ENCODE measurements at regions not wholly inside any gene's neighbourhood (a gene's known extent, or its start where the extent isn't known, plus 50 kb on each side); places are given as distances from the start of the nearest gene placed in this dataset.

- Histone ChIP-seq H3K9me3 (replicated peaks; ENCODE audit: control insufficient read depth, insufficient read depth, low read length) (no peaks in the 10 kb centered on the region), H4K20me1 (replicated peaks; ENCODE audit: control insufficient read depth, extremely low read depth, insufficient read depth, low read length) (no peaks in the 10 kb centered on the region), H3K9ac (replicated peaks; ENCODE audit: extremely low read depth, insufficient read depth, low read length) (no peak overlapping the region), H3K4me2 (ENCODE audit: insufficient read depth, low read length) (no peak overlapping the region), H3K27me3 (ENCODE audit: control insufficient read depth in 2 of 2, insufficient read depth in 2 of 2, low read length in 2 of 2) (no peaks in the 10 kb centered on the region), H3K9me1 (replicated peaks; ENCODE audit: control insufficient read depth, extremely low read depth, insufficient read depth, low read length) (no peaks in the 10 kb centered on the region), H3K36me3 (ENCODE audit: control insufficient read depth in 2 of 2, extremely low read depth in 1 of 2, insufficient read depth in 2 of 2, low read length in 2 of 2) (no peaks in the 10 kb centered on the region), H3K79me2 (ENCODE audit: control insufficient read depth, insufficient read depth, low read length) (no peaks in the 10 kb centered on the region), H3K4me3 (replicated peaks in 1 of 3; ENCODE audit: insufficient read depth in 1 of 3, low read depth in 1 of 3, low read length in 3 of 3) (no peak overlapping the region), H3K4me1 (ENCODE audit: control insufficient read depth, extremely low read depth, insufficient read depth, low read length) (no peaks in the 10 kb centered on the region), H2AFZ (ENCODE audit: low read depth, low read length) (no peak overlapping the region), H3K27ac (ENCODE audit: insufficient read depth, low read depth, low read length) (no peak overlapping the region)
- ChIA-PET POLR2A (no interaction called here), CTCF (no interaction called here)
- intact Hi-C loops (cut with micrococcal nuclease) (no loop called here), dilution Hi-C loops (cut with MboI; ENCODE audit: extremely low pct_ligation_motif_present, low sequenced_read_pairs) (no loop called here)
- FAIRE-seq (no peak), DNase-seq (ENCODE audit: low read depth, low spot score) (no peak)
- TF ChIP-seq FOS (IDR thresholded peaks at IDR 0.05; ENCODE audit: borderline replicate concordance, insufficient read depth, low read length) (no peak), POLR2A (IDR thresholded peaks at IDR 0.05; ENCODE audit: low read depth, low read length) (no peak), JUN (IDR thresholded peaks at IDR 0.05; ENCODE audit: borderline replicate concordance, insufficient read depth, insufficient read length, low read depth) (no peak), EZH2 (IDR thresholded peaks at IDR 0.05; ENCODE audit: borderline replicate concordance, low read depth, low read length, severe bottlenecking) (no peak), CTCF (IDR thresholded peaks at IDR 0.05; ENCODE audit: extremely low read depth in 1 of 2, insufficient read depth in 1 of 2, low read depth in 1 of 2, low read length in 2 of 2) (no peak), MYC (IDR thresholded peaks at IDR 0.05; ENCODE audit: low read depth, low read length) (no peak), POLR2AphosphoS5 (IDR thresholded peaks at IDR 0.05; ENCODE audit: insufficient read depth, low read depth, low read length) (no peak), GATA2 (IDR thresholded peaks at IDR 0.05; ENCODE audit: insufficient read depth, insufficient read length, low read depth, low read length) (no peak)
- TF ChIP-seq, protein P1, sequence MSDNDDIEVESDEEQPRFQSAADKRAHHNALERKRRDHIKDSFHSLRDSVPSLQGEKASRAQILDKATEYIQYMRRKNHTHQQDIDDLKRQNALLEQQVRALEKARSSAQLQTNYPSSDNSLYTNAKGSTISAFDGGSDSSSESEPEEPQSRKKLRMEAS (IDR thresholded peaks at IDR 0.05; ENCODE audit: insufficient read depth, insufficient read length): no peak
- BruUV-seq (replicated peaks): no TSS peak
Observed at GRCh38 chr11:112382561-112382960, 121.9 kb upstream of the PLET1 start.
